IMR-90 (cell line): ENCODE measurements at regions not wholly inside any gene's neighbourhood (a gene's known extent, or its start where the extent isn't known, plus 50 kb on each side); places are given as distances from the start of the nearest gene placed in this dataset.

Experiments
- ATAC-seq: fragments of 200-7000 bp; cut with Tn5 transposase; 2 replicates; pipeline ENCODE4 v1.9.1; 2020; ENCODE audit warnings: low read depth, mild to moderate bottlenecking, moderate library complexity
- BruUV-seq: library from RNA; stranded (reverse); fragments of 400-500 nt; replicated peaks from 2 replicates; lab custom pipeline; 2021; lab: Mats Ljungman, UMichigan
- CTCF ChIA-PET: fragments of 300-600 bp; formaldehyde crosslinking; extraction: SDS; loops from one replicate; lab custom pipeline; 2021; ENCODE audit warnings: antibody characterized with exemption; lab: Yijun Ruan, JAX
- POLR2A ChIA-PET: fragments of 300-600 bp; sonication (Branson Sonifier 250); formaldehyde crosslinking; loops from one replicate; lab custom pipeline; 2022; ENCODE audit warnings: antibody characterized with exemption; ENCODE audit not compliant: unreplicated experiment; lab: Charles Lee
- DNase-seq: peaks from one replicate; pipeline ENCODE4 v3.0.0; 2013
- H2AFZ ChIP-seq: replicated peaks from 2 replicates; pipeline ENCODE3; 2013; ENCODE audit warnings: low read length, mild to moderate bottlenecking; ENCODE audit not compliant: poor library complexity
- H2AK5ac ChIP-seq: 2 replicates; pipeline ENCODE4 v1.6.1; 2013; ENCODE audit warnings: low read depth, low read length, inconsistent platforms
- H2AK9ac ChIP-seq: replicated peaks from 2 replicates; pipeline ENCODE3; 2013; ENCODE audit warnings: mild to moderate bottlenecking, low read depth, low read length, moderate library complexity; ENCODE audit not compliant: poor library complexity
- H2BK120ac ChIP-seq: 2 replicates; pipeline ENCODE4 v1.6.1; 2013; ENCODE audit warnings: low read depth, low read length, inconsistent platforms
- H2BK15ac ChIP-seq: 3 replicates; pipeline ENCODE4 v1.6.1; 2013; ENCODE audit warnings: low read depth, low read length, inconsistent platforms
- H2BK20ac ChIP-seq: 2 replicates; pipeline ENCODE4 v1.6.1; 2013; ENCODE audit warnings: low read depth, mild to moderate bottlenecking, inconsistent platforms, low read length, moderate library complexity
- H2BK5ac ChIP-seq: 2 replicates; pipeline ENCODE4 v1.6.1; 2013; ENCODE audit warnings: mild to moderate bottlenecking, low read depth, low read length, inconsistent platforms; ENCODE audit not compliant: poor library complexity, severe bottlenecking
- H3K14ac ChIP-seq: replicated peaks from 2 replicates; pipeline ENCODE4 v1.6.1; 2013; ENCODE audit warnings: low read depth, low read length, inconsistent platforms
- H3K18ac ChIP-seq: 2 replicates; pipeline ENCODE4 v1.6.1; 2013; ENCODE audit warnings: low read depth, low read length, control low read depth
- H3K23ac ChIP-seq: 2 replicates; pipeline ENCODE4 v1.6.1; 2013; ENCODE audit warnings: low read depth, low read length, inconsistent platforms
- H3K27ac ChIP-seq: 2 replicates; pipeline ENCODE4 v1.5.1; 2013; ENCODE audit warnings: mild to moderate bottlenecking, control low read depth, low read length; ENCODE audit not compliant: insufficient read depth
- H3K27me3 ChIP-seq: 2 replicates; pipeline ENCODE4 v1.6.1; 2013; ENCODE audit warnings: low read length; ENCODE audit not compliant: control insufficient read depth, insufficient read depth
- H3K36me3 ChIP-seq: 2 replicates; pipeline ENCODE4 v1.6.1; 2013; ENCODE audit warnings: low read length, mixed read lengths; ENCODE audit not compliant: control insufficient read depth, insufficient read depth
- H3K4ac ChIP-seq: 2 replicates; pipeline ENCODE4 v1.6.1; 2013; ENCODE audit warnings: low read depth, low read length, inconsistent platforms
- H3K4me1 ChIP-seq: 2 replicates; pipeline ENCODE4 v1.6.1; 2013; ENCODE audit warnings: low read length, mixed read lengths; ENCODE audit not compliant: control insufficient read depth, insufficient read depth
- H3K4me2 ChIP-seq: 2 replicates; pipeline ENCODE4 v1.6.1; 2013; ENCODE audit warnings: low read depth, mild to moderate bottlenecking, control low read depth, low read length, moderate library complexity
- H3K4me3 ChIP-seq: 2 replicates; pipeline ENCODE4 v1.5.1; 2013; ENCODE audit warnings: low read depth, mild to moderate bottlenecking, control low read depth, low read length, moderate library complexity; ENCODE audit not compliant: insufficient read depth
- H3K56ac ChIP-seq: 2 replicates; pipeline ENCODE4 v1.6.1; 2013; ENCODE audit warnings: low read length, inconsistent platforms; ENCODE audit not compliant: insufficient read depth; ENCODE audit errors: extremely low read depth
- H3K79me1 ChIP-seq, 2 experiments: 2 replicates each; pipeline ENCODE4 v1.6.1; 2013; ENCODE audit warnings: low read length in 2 of 2, inconsistent platforms in 1 of 2, low read depth in 1 of 2
- H3K9ac ChIP-seq: 2 replicates; pipeline ENCODE4 v1.6.1; 2013; ENCODE audit warnings: low read depth, low read length, control low read depth
- H3K9me1 ChIP-seq: 2 replicates; pipeline ENCODE4 v1.6.1; 2013; ENCODE audit warnings: low read length, inconsistent platforms; ENCODE audit not compliant: insufficient read depth
- H3K9me3 ChIP-seq: 2 replicates; pipeline ENCODE4 v1.6.1; 2013; ENCODE audit warnings: low read length; ENCODE audit not compliant: control insufficient read depth, insufficient read depth
- H4K20me1 ChIP-seq: 2 replicates; pipeline ENCODE4 v1.6.1; 2013; ENCODE audit warnings: low read length, inconsistent platforms; ENCODE audit not compliant: insufficient read depth
- H4K5ac ChIP-seq: 2 replicates; pipeline ENCODE4 v1.6.1; 2013; ENCODE audit warnings: mild to moderate bottlenecking, low read depth, low read length, control low read depth
- H4K8ac ChIP-seq, 2 experiments: 2 replicates each; pipeline ENCODE4 v1.6.1; 2013; ENCODE audit warnings: low read depth in 2 of 2, low read length in 2 of 2, control low read depth in 1 of 2, inconsistent platforms in 1 of 2
- H4K91ac ChIP-seq: 2 replicates; pipeline ENCODE4 v1.6.1; 2013; ENCODE audit warnings: low read depth, low read length, inconsistent platforms; ENCODE audit not compliant: insufficient read depth
- BHLHE40 ChIP-seq: fragments of 150-350 bp; IDR thresholded peaks from 2 replicates; pipeline ENCODE4 v1.6.1; 2016; ENCODE audit warnings: mild to moderate bottlenecking, low read depth, low read length
- CEBPB ChIP-seq: IDR thresholded peaks from 2 replicates; pipeline ENCODE4 v1.6.1; 2012; ENCODE audit warnings: low read depth, low read length, improper control_type of control experiment
- CHD1 ChIP-seq: IDR thresholded peaks from 2 replicates; pipeline ENCODE4 v1.6.1; 2012; ENCODE audit warnings: low read depth, low read length, improper control_type of control experiment
- ELK1 ChIP-seq: fragments of 150-350 bp; IDR thresholded peaks from 2 replicates; pipeline ENCODE4 v1.6.1; 2016; ENCODE audit warnings: low read depth, mild to moderate bottlenecking, low read length, moderate library complexity, borderline replicate concordance
- FOS ChIP-seq: fragments of 150-350 bp; IDR thresholded peaks from 2 replicates; pipeline ENCODE4 v1.6.1; 2016; ENCODE audit warnings: low read depth, low read length
- MAFK ChIP-seq: IDR thresholded peaks from 2 replicates; pipeline ENCODE4 v1.6.1; 2012; ENCODE audit warnings: low read depth, low read length, improper control_type of control experiment
- MAZ ChIP-seq: IDR thresholded peaks from 2 replicates; pipeline ENCODE4 v1.6.1; 2012; ENCODE audit warnings: low read depth, mild to moderate bottlenecking, low read length, improper control_type of control experiment, moderate library complexity, borderline replicate concordance
- MXI1 ChIP-seq: IDR thresholded peaks from 2 replicates; pipeline ENCODE4 v1.6.1; 2012; ENCODE audit warnings: low read depth, mild to moderate bottlenecking, low read length, moderate library complexity, borderline replicate concordance
- NFE2L2 ChIP-seq: fragments of 150-350 bp; IDR thresholded peaks from 2 replicates; pipeline ENCODE4 v1.6.1; 2016; ENCODE audit warnings: low read depth, mild to moderate bottlenecking, low read length
- POLR2A ChIP-seq: IDR thresholded peaks from 2 replicates; pipeline ENCODE4 v1.6.1; 2012; ENCODE audit warnings: mild to moderate bottlenecking, low read depth, low read length
- RAD21 ChIP-seq: IDR thresholded peaks from 2 replicates; pipeline ENCODE4 v1.6.1; 2012; ENCODE audit warnings: low read length, improper control_type of control experiment
- RCOR1 ChIP-seq: IDR thresholded peaks from 2 replicates; pipeline ENCODE4 v1.6.1; 2012; ENCODE audit warnings: mild to moderate bottlenecking, low read length, improper control_type of control experiment; ENCODE audit not compliant: insufficient replicate concordance
- RFX5 ChIP-seq: IDR thresholded peaks from 2 replicates; pipeline ENCODE4 v1.8.0; 2012; ENCODE audit warnings: low read depth, mild to moderate bottlenecking, low read length, moderate library complexity
- SMC3 ChIP-seq: fragments of 150-350 bp; IDR thresholded peaks from 2 replicates; pipeline ENCODE4 v1.6.1; 2016; ENCODE audit warnings: low read depth, mild to moderate bottlenecking, antibody characterized with exemption, low read length, moderate library complexity
- WGBS, 2 experiments: methylation state at CpG; one replicate each; pipeline versions ENCODE4 v1.1.5 to v1.1.7; 2013; ENCODE audit warnings: missing lambda C conversion rate in 2 of 2; ENCODE audit not compliant: insufficient read length in 1 of 2; ENCODE audit errors: extremely low coverage in 2 of 2; 5-methylcytosine and 5-hydroxymethylcytosine counted together
- dilution Hi-C: fragments of 300-500 bp; cut with HindIII; formaldehyde crosslinking; loops from one replicate; pipeline ENCODE4 v1.14.3; 2018; ENCODE audit warnings: low sequenced_read_pairs; ENCODE audit not compliant: unreplicated experiment
- in situ Hi-C: fragments of 300-500 bp; cut with MboI; formaldehyde crosslinking; loops from 3 replicates; pipeline ENCODE4 v1.14.3; 2019; ENCODE audit warnings: low sequenced_read_pairs, inconsistent platforms, mixed read lengths
- intact Hi-C: fragments of 100-400 bp; cut with micrococcal nuclease; formaldehyde crosslinking; loops from 2 replicates; pipeline ENCODE4 v1.10.0; 2022
- TF ChIP-seq, protein P1 (sequence below): fragments of 150-350 bp; IDR thresholded peaks from 2 replicates; pipeline ENCODE4 v1.6.1; 2017; ENCODE audit warnings: mild to moderate bottlenecking, antibody characterized with exemption, low read length, low read depth

- H3K79me1 ChIP-seq: no peaks in the 10 kb centered on the region
- no peaks in the 10 kb centered on the region for H4K20me1 ChIP-seq
- no peak overlapping the region for H2AK9ac ChIP-seq
- H2BK20ac ChIP-seq: no peak overlapping the region
- H3K14ac ChIP-seq: no peak overlapping the region
- H3K27me3 ChIP-seq: no peaks in the 10 kb centered on the region
- H2BK5ac ChIP-seq: no peak overlapping the region
- no peak for TF ChIP-seq CHD1
- TF ChIP-seq MAZ: no peak
- TF ChIP-seq SMC3: no peak
- TF ChIP-seq MXI1: no peak
- no peak for TF ChIP-seq NFE2L2
- no peak for TF ChIP-seq MAFK
- no peak for TF ChIP-seq BHLHE40
- TF ChIP-seq RAD21: no peak
- TF ChIP-seq, protein P1, sequence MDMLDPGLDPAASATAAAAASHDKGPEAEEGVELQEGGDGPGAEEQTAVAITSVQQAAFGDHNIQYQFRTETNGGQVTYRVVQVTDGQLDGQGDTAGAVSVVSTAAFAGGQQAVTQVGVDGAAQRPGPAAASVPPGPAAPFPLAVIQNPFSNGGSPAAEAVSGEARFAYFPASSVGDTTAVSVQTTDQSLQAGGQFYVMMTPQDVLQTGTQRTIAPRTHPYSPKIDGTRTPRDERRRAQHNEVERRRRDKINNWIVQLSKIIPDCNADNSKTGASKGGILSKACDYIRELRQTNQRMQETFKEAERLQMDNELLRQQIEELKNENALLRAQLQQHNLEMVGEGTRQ: no peak
- TF ChIP-seq FOS: no peak
- TF ChIP-seq ELK1: no peak
- no peak for TF ChIP-seq POLR2A
- TF ChIP-seq CEBPB: no peak
- TF ChIP-seq RCOR1: no peak
- TF ChIP-seq RFX5: no peak
- no peak overlapping the region for H3K9ac ChIP-seq
- H2AFZ ChIP-seq: no peak overlapping the region
- H3K4ac ChIP-seq: no peak overlapping the region
- no peaks in the 10 kb centered on the region for H3K9me1 ChIP-seq
- H4K91ac ChIP-seq: no peak overlapping the region
- no peak overlapping the region for H2BK120ac ChIP-seq
- ChIA-PET POLR2A (no interaction called here), CTCF (no interaction called here)
- H3K36me3 ChIP-seq: no peaks in the 10 kb centered on the region
- WGBS, 2 experiments: no CpG with 5 or more reads among the region's 1 CpG
- no peak overlapping the region for H2BK15ac ChIP-seq
- intact Hi-C loops (no loop called here), dilution Hi-C loops (no loop called here), in situ Hi-C loops (no loop called here)
- no peak for DNase-seq
- H4K8ac ChIP-seq: no peak overlapping the region
- no TSS peak for BruUV-seq
- no peak overlapping the region for H3K23ac ChIP-seq
- H3K56ac ChIP-seq: no peak overlapping the region
- H3K18ac ChIP-seq: no peak overlapping the region
- no peak overlapping the region for H3K4me2 ChIP-seq
- no peak overlapping the region for H3K4me3 ChIP-seq
- no peak overlapping the region for H2AK5ac ChIP-seq
- no peak overlapping the region for H3K27ac ChIP-seq
- ATAC-seq: no peak
- H3K4me1 ChIP-seq: no peaks in the 10 kb centered on the region
- H3K9me3 ChIP-seq: no peaks in the 10 kb centered on the region
- no peak overlapping the region for H4K5ac ChIP-seq
Measured at GRCh38 chrX:8048466-8048865, 121.3 kb upstream of the PNPLA4 start.
